Ovary (tissue), 7 donors: ENCODE measurements at regions not wholly inside any gene's neighbourhood (a gene's known extent, or its start where the extent isn't known, plus 50 kb on each side); places are given as distances from the start of the nearest gene placed in this dataset.
"Not testable (repeated sequence)": the region's sequence is repeated elsewhere in the genome, so short reads cannot be mapped to it uniquely, and the experiment has no call there.

Source experiments
- DNase-seq, 5 donors: peaks; one replicate each; pipeline ENCODE4 v3.0.0-alpha.2; 2019 to 2020
- H3K27ac ChIP-seq, 2 donors: fragments of 200-600 bp; one replicate each; pipeline versions ENCODE4 v1.5.1 to v1.8.0; 2019 to 2022
- H3K27me3 ChIP-seq: fragments of 200-600 bp; one replicate; pipeline ENCODE4 v1.8.0; 2022
- H3K36me3 ChIP-seq: fragments of 200-600 bp; sonication (generic); one replicate; pipeline ENCODE4 v1.5.1; 2019
- H3K4me1 ChIP-seq: one replicate; pipeline ENCODE4 v1.8.1; 2013; ENCODE audit warnings: mild to moderate bottlenecking, moderate library complexity; ENCODE audit not compliant: insufficient read depth
- H3K4me3 ChIP-seq: fragments of 200-600 bp; sonication (generic); one replicate; pipeline ENCODE4 v1.5.1; 2017
- H3K9me3 ChIP-seq, 2 donors: fragments of 200-600 bp in 1 of 2; sonication (generic) in 1 of 2; one replicate each; pipeline versions ENCODE4 v1.5.1 to v1.8.1; 2013 to 2019; ENCODE audit warnings: mild to moderate bottlenecking in 1 of 2, moderate library complexity in 1 of 2
- EP300 ChIP-seq: sonication (generic); formaldehyde crosslinking; IDR thresholded peaks from one replicate; pipeline ENCODE4 v1.6.1; 2017; ENCODE audit warnings: antibody characterized with exemption
- POLR2A ChIP-seq: fragments of 450-650 bp; IDR thresholded peaks from one replicate; pipeline ENCODE4 v1.6.1; 2017; ENCODE audit warnings: antibody characterized with exemption, mild to moderate bottlenecking, moderate library complexity
- WGBS, 3 donors: extraction: QIAGEN DNeasy Blood & Tissue Kit in 1 of 3; methylation state at CpG; one replicate each; pipeline versions ENCODE4 v1.1.5 to v1.1.7; 2013 to 2017; 5-methylcytosine and 5-hydroxymethylcytosine counted together
- intact Hi-C, 4 donors: fragments of 100-400 bp; cut with DNase I; formaldehyde crosslinking; loops; one replicate each; pipeline versions ENCODE4 v1.11.0 to v1.15.1; 2022 to 2023
- TF ChIP-seq, protein P1 (sequence below), 3 donors: fragments of 450-650 bp in 2 of 3; fragments of 200-600 bp in 1 of 3; IDR thresholded peaks; one replicate each; pipeline versions ENCODE4 v1.5.1 to v1.8.0; 2016 to 2022; ENCODE audit warnings: antibody characterized with exemption in 3 of 3, mild to moderate bottlenecking in 1 of 3
- donor health status: DM: no; HTN: no; CAD: no; lungs with moderate emphysema.
- donor health status: DM: no; HTN: no; CAD: no.
- donor health status: Bipolar disorder and iron deficiency.
- donor health status: DM: no; HTN: no; CAD: no.
- donor health status: DM: yes; HTN: yes; CAD: no.

DNA sequence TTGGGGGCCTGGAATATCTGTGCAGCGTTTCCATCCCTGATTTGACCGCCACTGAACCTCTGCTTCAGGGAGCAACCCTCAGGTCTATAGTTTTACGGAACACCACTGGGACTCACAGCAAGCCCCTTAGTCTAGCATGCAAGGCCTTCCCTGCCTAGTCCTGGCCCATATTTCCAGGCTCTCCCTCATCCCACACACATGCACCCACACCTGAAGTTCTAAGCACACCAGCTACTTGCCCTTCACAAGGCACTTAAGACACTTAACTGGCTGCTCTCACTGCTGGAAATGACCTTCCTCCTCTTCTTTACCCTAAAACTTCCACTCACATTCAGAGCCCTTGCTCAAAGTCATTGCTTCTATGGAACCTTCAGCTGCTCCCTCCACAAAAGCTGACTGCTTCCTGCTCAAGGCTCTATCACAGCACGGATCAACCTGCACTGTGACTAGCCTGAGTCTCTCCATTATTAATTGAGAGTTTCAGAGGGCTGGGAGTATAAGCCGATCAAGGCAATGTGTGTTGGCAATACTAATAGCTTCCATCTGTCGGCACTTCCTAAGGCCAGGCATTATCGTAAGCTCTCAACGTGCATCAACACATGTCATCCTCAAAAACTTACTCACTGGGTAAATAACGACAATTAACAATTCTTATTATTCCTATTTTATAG is 84.3 kb downstream of the RRAGC start:
- H3K27me3 ChIP-seq = no peaks in the 10 kb centered on the region
- H3K4me3 ChIP-seq = no peak overlapping the region
- 78 to 86% (median 83%) methylated on average over 9 of the region's 9 CpGs for WGBS, 3 donors
- no peak for TF ChIP-seq POLR2A
- no peak for TF ChIP-seq EP300
- TF ChIP-seq, protein P1, sequence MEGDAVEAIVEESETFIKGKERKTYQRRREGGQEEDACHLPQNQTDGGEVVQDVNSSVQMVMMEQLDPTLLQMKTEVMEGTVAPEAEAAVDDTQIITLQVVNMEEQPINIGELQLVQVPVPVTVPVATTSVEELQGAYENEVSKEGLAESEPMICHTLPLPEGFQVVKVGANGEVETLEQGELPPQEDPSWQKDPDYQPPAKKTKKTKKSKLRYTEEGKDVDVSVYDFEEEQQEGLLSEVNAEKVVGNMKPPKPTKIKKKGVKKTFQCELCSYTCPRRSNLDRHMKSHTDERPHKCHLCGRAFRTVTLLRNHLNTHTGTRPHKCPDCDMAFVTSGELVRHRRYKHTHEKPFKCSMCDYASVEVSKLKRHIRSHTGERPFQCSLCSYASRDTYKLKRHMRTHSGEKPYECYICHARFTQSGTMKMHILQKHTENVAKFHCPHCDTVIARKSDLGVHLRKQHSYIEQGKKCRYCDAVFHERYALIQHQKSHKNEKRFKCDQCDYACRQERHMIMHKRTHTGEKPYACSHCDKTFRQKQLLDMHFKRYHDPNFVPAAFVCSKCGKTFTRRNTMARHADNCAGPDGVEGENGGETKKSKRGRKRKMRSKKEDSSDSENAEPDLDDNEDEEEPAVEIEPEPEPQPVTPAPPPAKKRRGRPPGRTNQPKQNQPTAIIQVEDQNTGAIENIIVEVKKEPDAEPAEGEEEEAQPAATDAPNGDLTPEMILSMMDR (IDR thresholded peaks at IDR 0.05) = no peak
- no peaks in the 10 kb centered on the region for H3K4me1 ChIP-seq
- H3K9me3 ChIP-seq = no peaks in the 10 kb centered on the region
- no peak overlapping the region for H3K27ac ChIP-seq
- DNase-seq = no peak
- H3K36me3 ChIP-seq = no peaks in the 10 kb centered on the region
- intact Hi-C loops = no loop called here

DNA sequence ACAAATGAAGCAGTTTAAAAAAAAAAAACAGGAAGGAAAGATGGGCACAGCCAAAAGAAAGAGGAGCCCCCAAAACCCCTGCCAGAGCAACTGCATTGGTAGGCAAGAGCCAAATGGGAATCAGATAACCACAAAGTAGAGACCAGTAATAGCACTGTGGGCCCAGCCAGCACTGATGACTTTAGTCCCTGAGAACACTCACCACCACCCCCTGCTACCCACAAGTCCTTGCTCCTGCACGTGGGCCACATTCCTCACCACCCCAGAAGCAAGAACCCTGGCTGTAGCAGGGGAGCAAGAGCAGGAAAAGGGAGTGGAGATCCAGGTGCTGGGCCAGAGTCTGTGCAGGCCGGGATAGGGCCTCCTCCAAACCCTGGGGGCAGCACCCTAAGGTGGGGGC is 86.1 kb downstream of the RRAGC start:
- DNase-seq = no peak
- intact Hi-C loops = no loop called here
- Histone ChIP-seq H3K9me3 (no peaks in the 10 kb centered on the region), H3K4me3 (no peak overlapping the region), H3K36me3 (no peaks in the 10 kb centered on the region), H3K27ac (no peak overlapping the region), H3K4me1 (no peaks in the 10 kb centered on the region), H3K27me3 (no peaks in the 10 kb centered on the region)
- WGBS, 3 donors = 49 to 75% (median 50%) methylated on average over 2 of the region's 2 CpGs
- no peak for TF ChIP-seq POLR2A
- TF ChIP-seq, protein P1 (IDR thresholded peaks at IDR 0.05) = no peak
- no peak for TF ChIP-seq EP300

DNA sequence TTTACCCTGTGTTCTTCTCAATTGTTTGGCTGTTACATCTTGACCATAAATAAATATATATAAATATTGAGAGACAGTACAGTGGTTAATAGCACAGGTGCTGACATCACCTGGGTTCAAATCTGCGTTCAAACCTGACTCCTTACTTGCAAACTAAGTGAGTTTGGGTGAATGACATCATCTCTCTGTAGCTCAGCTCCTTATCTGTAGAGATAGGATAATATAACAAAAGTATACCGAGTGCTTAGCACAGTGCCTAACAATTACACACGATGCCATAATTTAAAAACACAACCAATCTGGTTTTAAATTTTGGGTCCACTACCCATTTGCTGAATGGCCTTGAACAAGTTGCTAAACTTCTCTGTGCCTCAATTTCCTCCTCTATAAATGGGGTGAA is 86.6 kb downstream of the RRAGC start:
- no peaks in the 10 kb centered on the region for H3K4me1 ChIP-seq
- WGBS, 3 donors = 40 to 58% (median 52%) methylated on average over 3 of the region's 3 CpGs
- no peak overlapping the region for H3K27ac ChIP-seq
- H3K9me3 ChIP-seq = no peaks in the 10 kb centered on the region
- TF ChIP-seq EP300 (no peak), POLR2A (no peak)
- TF ChIP-seq, protein P1 (IDR thresholded peaks at IDR 0.05) = no peak
- intact Hi-C loops = no loop called here
- no peak for DNase-seq
- H3K4me3 ChIP-seq = no peak overlapping the region
- no peaks in the 10 kb centered on the region for H3K27me3 ChIP-seq
- no peaks in the 10 kb centered on the region for H3K36me3 ChIP-seq

DNA sequence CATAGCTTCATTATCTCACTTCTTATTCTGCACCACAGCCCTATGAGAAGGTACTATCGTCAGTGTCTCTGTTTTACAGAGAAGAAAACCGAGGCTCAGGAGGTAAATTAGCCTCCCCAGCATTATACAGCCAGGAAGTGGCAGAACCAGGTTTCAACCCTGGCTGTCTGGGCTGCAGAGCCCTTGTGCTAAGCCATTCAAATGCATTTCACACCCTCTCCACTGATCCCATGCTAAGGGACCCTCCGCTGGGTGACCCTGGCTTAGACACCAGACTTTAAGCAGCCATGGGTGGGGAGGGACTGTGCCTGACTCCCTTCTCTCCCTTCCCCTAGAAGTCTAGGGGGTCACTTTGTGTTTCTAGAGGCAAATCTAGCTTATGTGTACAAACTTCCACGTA is 87.5 kb downstream of the RRAGC start:
- TF ChIP-seq POLR2A (no peak), EP300 (no peak)
- TF ChIP-seq, protein P1 (IDR thresholded peaks at IDR 0.05) = no peak
- Histone ChIP-seq H3K4me3 (no peak overlapping the region), H3K9me3 (no peaks in the 10 kb centered on the region), H3K36me3 (no peaks in the 10 kb centered on the region), H3K27ac (no peak overlapping the region), H3K4me1 (no peaks in the 10 kb centered on the region), H3K27me3 (no peaks in the 10 kb centered on the region)
- no peak for DNase-seq
- intact Hi-C loops = no loop called here
- WGBS, 3 donors = 52 to 57% (median 53%) methylated on average over 4 of the region's 4 CpGs

DNA sequence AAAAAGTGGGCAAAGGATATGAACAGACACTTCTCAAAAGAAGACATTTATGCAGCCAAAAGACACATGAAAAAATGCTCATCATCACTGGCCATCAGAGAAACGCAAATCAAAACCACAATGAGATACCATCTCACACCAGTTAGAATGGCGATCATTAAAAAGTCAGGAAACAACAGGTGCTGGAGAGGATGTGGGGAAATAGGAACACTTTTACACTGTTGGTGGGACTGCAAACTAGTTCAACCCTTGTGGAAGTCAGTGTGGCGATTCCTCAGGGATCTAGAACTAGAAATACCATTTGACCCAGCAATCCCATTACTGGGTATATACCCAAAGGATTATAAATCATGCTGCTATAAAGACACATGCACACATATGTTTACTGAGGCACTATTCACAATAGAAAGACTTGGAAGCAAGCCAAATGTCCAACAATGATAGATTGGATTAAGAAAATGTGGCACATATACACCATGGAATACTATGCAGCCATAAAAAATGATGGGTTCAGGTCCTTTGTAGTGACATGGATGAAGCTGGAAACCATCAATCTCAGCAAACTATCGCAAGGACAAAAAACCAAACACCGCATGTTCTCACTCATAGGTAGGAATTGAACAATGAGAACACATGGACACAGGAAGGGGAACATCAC is 88.9 kb downstream of the RRAGC start:
- H3K9me3 ChIP-seq, H3K27ac ChIP-seq, H3K27me3 ChIP-seq, H3K4me1 ChIP-seq, H3K4me3 ChIP-seq, DNase-seq, intact Hi-C loops, H3K36me3 ChIP-seq: not testable (repeated sequence)
- whole genome bisulfite sequencing, 3 donors = 88 to 94% (median 90%) methylated on average over 3 of the region's 5 CpGs
